PFSK-1 (cell line): ENCODE measurements at regions not wholly inside any gene's neighbourhood (a gene's known extent, or its start where the extent isn't known, plus 50 kb on each side); places are given as distances from the start of the nearest gene placed in this dataset.

Experiments
- FOXP2 ChIP-seq: optimal IDR thresholded peaks from 2 replicates; pipeline ENCODE3; 2011; ENCODE audit warnings: borderline replicate concordance, control low read depth, inconsistent platforms; ENCODE audit not compliant: insufficient read depth; ENCODE audit errors: extremely low read length, extremely low read depth
- POLR2AphosphoS5 ChIP-seq: IDR thresholded peaks from 2 replicates; pipeline ENCODE4 v1.6.1; 2012; ENCODE audit warnings: low read depth, mild to moderate bottlenecking, control low read depth, low read length, moderate library complexity
- REST ChIP-seq, 2 experiments: IDR thresholded peaks; 2 replicates each; pipeline versions ENCODE4 v1.6.1 to v1.8.0; 2011 to 2012; ENCODE audit warnings: low read depth in 2 of 2, low read length in 2 of 2, control low read depth in 1 of 2, inconsistent platforms in 1 of 2, mild to moderate bottlenecking in 1 of 2, moderate library complexity in 1 of 2; ENCODE audit not compliant: insufficient read depth in 1 of 2
- SIN3A ChIP-seq: IDR thresholded peaks from 2 replicates; pipeline ENCODE4 v1.6.1; 2012; ENCODE audit warnings: mild to moderate bottlenecking, low read length, moderate library complexity, borderline replicate concordance; ENCODE audit not compliant: insufficient read depth
- TAF1 ChIP-seq: IDR thresholded peaks from 2 replicates; pipeline ENCODE4 v1.6.1; 2012; ENCODE audit warnings: low read length, control low read depth, borderline replicate concordance; ENCODE audit not compliant: insufficient read depth

- TF ChIP-seq TAF1 = no peak
- TF ChIP-seq POLR2AphosphoS5 = no peak
- no peak for TF ChIP-seq SIN3A
- TF ChIP-seq REST (IDR thresholded peaks at IDR 0.05; ENCODE audit: insufficient read depth in 1 of 2, low read depth in 2 of 2, low read length in 2 of 2) = no peak
- TF ChIP-seq FOXP2 = no peak
These were observed 240.9 kb upstream of the STS start for GRCh38 chrX:6906608-6907007.

GRCh38 chrX:6904156-6904555, 243.4 kb upstream of the STS start:
- no peak for TF ChIP-seq REST (IDR thresholded peaks at IDR 0.05; ENCODE audit: insufficient read depth in 1 of 2, low read depth in 2 of 2, low read length in 2 of 2)
- TF ChIP-seq TAF1 = no peak
- TF ChIP-seq POLR2AphosphoS5 = no peak
- no peak for TF ChIP-seq FOXP2
- no peak for TF ChIP-seq SIN3A

GRCh38 chrX:6898371-6898770, 249.1 kb upstream of the STS start:
- TF ChIP-seq TAF1 (no peak), REST (IDR thresholded peaks at IDR 0.05; ENCODE audit: insufficient read depth in 1 of 2, low read depth in 2 of 2, low read length in 2 of 2) (no peak), SIN3A (no peak)

- TF ChIP-seq POLR2AphosphoS5 (no peak), SIN3A (no peak), TAF1 (no peak), FOXP2 (no peak), REST (IDR thresholded peaks at IDR 0.05; ENCODE audit: insufficient read depth in 1 of 2, low read depth in 2 of 2, low read length in 2 of 2) (no peak)
These were observed 256.1 kb upstream of the STS start for GRCh38 chrX:6891404-6891803.

GRCh38 chrX:6890544-6891261, 256.8 kb upstream of the STS start:
- no peak for TF ChIP-seq POLR2AphosphoS5
- no peak for TF ChIP-seq REST (IDR thresholded peaks at IDR 0.05; ENCODE audit: insufficient read depth in 1 of 2, low read depth in 2 of 2, low read length in 2 of 2)
- no peak for TF ChIP-seq FOXP2
- no peak for TF ChIP-seq TAF1
- TF ChIP-seq SIN3A = no peak
